DMS53 treated with DMSO at 0.1 percent for 48 hours (cell line): ENCODE measurements at regions not wholly inside any gene's neighbourhood (a gene's known extent, or its start where the extent isn't known, plus 50 kb on each side); places are given as distances from the start of the nearest gene placed in this dataset.

ENCODE experiments used
- DNase-seq: peaks from one replicate; lab custom pipeline; 2025; ENCODE audit not compliant: unreplicated experiment; lab: John Stamatoyannopoulos, UW

DNA sequence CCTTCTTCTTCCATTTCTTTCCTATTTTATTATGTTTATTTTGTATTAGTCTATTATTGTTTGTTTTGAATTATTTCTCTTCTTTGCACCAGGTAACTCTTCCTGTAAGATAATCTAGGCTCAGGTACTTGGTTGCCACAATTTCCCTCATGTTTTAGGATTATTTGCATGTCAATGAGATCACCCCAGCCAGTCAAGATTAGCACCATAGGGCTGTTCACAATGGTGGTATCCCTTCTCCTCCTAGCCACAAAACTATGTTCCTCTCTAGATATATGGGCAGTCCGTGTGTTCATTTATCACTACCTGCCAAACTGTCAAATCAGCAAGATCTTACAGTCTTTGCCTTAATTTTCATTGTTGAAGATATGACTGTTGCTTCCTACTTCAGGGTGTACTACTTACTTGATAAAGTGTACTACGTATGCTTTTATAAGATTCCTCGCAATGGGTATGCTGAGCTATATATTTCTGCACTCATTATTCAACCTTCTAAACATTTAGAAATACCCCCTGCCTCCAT, 1536.2 kb downstream of the PLA2G4A start:
- no peak for DNase-seq

DNA sequence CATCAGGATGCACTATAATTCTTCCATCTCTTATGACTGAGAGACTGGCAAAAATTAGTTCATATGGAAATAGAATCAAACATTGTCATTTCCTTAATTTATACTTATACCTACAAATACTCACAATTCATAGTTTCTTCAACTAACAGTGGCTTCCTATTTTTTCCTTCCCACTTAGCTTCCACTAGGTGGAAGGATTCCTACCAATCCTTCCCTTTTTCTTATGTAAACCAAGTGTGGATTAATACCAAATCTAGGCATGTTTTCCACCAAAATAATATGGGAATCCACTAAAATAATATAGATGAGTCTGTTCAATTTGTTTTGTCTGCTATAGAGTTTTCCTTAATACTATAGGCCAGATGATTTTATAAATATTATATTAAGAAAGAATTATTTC, 1537.1 kb downstream of the PLA2G4A start:
- no peak for DNase-seq

DNA sequence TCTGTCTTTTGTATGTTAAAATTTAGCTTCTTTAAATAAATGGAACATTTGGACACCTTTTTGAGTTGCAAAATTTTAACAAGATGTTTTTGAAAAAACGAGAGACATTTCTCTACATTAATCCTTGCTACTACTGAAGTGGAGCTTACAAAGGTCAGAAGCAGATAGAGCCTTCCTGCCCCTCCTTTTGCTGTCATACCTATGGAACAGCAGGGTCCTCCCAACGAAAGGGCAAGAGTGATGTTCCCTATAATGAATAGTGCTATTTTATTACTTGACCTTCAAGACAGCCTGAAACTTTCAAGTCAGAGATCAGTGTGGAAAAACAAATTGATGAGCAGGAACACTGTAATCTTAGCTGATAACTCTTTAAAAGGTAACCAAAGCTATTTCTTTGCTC, 1538.9 kb downstream of the PLA2G4A start:
- no peak for DNase-seq

DNA sequence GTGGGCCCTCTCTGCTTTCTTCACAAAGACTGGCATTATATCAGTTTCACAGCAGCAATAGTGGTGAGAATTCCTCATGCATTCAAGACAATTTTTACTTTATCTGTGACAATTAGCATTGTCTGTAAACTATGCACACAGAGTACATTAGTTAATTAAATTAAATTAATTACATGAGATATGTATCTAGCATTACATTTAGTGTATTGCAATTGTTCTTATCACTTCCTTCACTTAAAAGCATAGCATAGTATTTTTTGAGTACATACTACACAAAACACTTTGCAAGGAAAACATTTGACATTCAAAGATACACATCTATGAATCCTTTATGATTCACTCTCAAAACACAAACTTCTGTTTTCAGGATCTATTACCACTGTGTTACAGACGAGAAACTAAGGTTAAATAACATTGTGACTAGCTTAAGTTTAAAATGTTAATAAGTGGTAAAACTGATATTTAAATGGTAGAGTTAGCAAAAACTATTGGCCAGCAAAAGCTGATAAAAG, 1542.6 kb downstream of the PLA2G4A start:
- DNase-seq: no peak

DNA sequence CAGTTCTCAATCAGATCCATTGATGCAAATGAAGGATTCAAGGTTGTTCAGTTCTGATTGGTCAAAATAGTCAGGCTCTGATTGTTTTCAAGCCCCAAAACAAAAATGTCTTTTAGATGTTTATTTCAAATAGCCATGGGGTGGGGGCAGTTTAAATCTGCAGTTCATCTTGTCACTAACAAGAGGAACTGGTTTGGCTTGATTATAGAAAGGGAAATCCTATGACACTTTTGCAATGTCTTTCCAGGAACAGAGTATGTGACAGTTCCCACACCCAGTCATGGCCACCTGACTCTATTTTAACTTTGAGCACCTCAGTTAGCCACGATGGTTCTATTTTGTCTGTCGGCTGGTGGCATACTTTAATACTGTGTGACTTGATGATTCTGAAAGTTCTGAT, 1544.1 kb downstream of the PLA2G4A start:
- DNase-seq: no peak

DNA sequence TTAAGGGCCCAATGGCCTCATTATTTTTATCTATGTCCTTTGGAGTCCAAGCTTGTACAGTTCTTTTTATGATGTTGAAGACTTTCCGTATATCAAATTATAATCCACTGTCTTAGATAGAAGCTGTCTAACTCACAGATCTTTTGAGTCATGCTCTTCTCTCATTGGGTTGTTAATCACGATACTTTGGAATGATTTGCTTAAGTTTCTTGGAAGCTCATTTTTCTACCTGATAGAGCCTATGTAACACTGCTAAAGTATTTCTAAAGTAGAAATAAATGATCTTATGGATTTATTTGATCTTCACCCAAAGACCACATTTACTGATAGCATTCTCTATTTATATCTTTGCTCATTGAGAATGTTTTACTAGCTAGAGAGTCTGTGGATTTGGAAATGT, 1554.1 kb downstream of the PLA2G4A start:
- DNase-seq: no peak

DNA sequence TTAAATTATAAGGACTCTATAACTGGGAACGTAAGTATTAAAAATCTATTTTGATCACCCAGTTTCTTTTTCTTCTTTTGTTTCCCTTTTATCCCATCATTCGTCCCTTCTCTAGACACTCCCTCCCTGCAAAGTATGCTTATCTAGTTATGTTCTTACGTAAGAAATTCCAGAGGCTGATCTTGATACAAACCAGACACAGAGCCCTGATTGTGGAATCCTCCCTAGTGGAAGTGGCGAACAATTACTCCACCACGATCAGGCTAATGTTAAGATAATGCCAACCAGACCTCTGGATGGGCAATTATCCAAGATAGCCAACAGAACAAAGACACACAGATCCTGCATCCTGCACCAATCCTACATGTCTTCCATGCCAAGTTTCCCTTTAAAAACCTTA, 1557.4 kb downstream of the PLA2G4A start:
- no peak for DNase-seq

DNA sequence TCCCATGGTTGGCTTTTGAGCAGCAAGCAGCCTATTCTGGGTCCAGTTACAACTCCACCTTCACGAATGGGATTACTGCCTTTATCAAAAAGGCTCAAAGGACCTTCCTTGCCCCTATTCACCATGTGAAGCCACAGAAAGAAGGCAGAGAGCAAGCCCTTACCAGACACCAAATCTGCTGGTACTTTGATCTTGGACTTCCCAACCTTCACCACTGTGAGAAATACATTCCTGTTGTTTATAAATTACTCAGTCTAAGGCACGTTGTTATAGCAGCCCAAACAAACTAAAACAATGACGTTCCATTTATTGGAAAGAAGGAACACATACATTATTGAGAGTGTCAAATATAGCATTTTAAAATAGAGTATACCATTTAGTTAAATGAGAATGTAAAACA, 1557.9 kb downstream of the PLA2G4A start:
- no peak for DNase-seq

DNA sequence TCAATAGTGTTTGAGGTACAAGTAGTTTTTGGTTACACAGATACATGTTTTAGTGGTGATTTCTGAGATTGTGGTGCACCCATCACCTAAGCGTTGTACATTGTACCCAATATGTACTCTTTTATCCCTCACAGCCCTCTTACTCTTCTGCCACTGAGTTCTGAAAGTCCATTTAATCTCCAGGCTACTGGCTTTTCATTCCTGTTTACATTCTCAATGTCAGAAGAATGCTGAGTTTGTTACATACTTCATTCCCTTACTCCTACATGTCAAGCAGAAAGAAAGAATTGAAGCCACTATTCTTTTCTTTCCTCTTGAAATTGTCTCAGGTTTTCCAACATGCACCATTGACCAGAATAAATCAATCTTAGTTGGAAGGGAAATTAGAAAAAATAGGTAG, 1565.9 kb downstream of the PLA2G4A start:
- DNase-seq: no peak

DNA sequence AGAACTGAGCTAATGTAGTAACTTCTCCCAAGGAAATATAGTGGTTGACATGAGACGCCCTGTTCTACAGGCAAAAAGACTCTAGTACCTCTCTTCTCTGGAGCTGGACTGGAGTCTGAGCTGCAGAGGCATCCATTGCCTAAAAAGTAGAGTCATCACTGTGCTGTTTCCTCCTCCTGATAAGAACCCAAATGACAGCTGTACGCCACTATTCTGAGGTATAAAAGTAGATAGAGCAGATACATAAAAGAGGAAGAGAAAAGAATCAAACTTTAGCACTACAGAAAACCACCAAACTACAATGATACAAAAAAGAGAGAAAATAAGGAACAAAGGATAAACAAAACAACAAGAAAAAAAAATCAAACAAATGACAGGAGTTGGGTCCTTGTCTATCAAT, 1568.8 kb downstream of the PLA2G4A start:
- no peak for DNase-seq

DNA sequence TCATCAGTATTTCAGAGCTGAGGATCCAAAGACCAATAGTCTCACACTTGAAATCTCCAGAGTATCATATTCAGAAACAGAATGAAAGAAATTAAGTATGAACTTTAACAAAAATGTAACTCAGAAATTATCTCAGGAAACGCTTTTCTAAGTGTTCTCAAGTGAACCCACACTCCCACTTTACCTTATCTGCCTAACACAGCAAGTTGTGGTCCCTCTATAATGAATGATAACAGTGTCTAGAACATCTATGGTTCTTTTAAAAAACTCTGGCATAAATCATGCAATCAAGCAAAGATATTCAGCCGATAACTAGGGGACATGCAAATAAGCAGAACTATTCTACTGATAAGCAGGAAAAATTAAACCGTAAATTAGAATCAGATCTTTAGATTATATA, 1574.2 kb downstream of the PLA2G4A start:
- DNase-seq: no peak

DNA sequence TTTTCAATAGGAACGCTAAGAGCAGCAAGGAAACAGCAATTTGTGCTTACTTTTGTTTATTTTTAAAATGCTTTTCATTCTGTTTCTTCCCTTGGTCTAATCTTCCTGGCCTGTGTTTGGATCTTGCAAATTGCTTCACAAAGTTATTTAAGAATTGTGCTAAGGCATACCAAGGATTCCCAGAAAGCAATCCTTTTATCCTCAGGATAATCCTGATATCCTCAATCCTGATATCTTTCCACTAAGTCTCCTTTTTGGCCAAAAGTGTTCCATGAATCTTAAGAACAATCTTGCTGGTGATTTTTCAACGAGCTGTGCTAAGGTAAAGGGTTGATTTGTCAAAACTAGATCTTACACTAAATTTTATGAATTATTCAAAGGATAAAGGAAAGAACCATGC, 1577.9 kb downstream of the PLA2G4A start:
- DNase-seq: no peak

DNA sequence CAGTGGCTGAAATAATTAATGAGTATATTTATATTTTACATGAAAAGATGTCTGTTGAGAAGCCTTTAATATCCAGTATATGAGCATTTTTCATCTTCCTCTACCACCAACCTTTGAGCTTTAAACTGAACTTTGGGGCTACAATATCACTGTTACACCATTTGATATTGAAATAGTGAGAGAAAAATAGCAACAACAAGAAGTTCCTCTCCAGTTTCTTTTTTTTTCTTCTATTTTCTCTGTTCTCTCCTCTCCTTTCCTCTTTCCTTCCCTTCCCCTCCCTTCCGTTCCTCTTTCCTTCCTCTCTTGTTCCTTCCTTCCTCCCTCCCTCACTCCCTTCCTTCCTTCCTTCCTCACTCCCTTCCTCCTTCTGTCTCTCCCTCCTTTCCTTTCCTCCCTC, 1591.4 kb downstream of the PLA2G4A start:
- DNase-seq: no peak

DNA sequence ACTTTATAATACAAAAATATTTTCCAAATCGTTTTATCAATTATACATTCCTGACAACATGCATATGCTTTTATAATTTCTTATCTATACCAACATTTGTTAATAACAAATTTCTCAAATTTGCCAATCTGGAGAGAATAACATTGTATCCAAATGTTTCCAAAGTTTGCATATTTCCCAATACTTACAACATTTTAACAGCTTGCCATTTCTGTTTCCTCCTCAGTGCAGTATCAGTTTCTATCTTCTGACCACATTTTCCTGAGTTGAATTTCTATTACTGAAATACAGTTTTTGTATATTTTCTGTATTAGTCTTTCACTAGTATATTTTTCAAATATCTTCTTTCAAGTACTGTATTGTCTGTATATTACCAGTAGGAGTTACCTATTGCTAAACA, 1594.3 kb downstream of the PLA2G4A start:
- no peak for DNase-seq

DNA sequence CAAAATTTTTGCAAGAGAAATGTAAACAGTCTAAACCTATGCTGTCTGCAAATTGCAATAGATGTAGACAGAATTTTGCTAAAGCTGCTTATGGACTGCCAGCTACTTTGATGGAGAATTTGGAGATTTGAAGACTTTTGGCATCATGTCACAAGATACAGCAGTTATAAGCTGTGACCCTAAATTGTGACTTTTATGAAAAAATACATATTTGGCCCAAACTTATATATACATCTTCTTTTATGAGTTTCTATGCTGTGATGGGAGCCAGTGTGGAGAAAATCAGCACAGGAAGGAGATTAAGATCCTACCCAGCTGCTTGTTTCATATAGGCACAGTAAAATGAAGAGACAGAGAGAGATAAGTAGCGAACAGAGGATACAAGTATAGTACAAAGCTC, 1595.4 kb downstream of the PLA2G4A start:
- no peak for DNase-seq

DNA sequence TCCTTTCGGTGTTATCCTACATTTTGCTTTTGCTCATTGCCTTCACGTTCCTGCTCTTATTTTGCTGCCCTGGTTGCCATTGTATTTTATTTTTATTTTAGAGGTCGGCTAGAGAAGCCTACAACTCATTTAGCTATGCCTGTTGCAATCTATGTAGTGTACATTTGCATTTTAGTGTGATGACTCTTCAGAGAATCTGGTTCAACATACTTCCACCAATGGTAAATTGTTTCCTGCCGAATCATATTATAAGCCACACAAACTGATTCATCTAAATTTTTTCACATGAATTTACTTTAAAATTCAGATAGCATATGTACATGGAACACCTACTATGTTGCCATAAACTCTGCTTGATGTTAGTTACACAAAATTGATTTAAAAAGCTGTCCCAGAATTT, 1596.9 kb downstream of the PLA2G4A start:
- no peak for DNase-seq

DNA sequence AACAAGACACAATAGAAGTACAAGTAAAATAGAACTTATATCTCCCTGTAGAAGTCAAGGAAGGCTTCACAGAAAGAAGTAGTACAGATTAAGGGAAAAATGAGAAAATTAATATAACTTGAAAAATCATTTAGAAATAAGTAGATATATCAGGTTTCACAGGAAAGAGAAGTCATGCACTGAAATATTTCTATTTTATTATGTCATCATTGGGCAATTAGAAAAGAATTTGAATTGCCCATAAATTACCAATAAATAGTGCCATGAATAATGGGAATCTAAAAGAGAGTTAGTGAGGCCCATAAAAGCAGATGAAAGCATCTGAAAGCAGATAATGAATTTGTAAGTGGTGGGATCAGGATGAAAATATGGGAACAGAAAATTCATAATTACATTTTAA, 1597.8 kb downstream of the PLA2G4A start:
- DNase-seq: no peak

DNA sequence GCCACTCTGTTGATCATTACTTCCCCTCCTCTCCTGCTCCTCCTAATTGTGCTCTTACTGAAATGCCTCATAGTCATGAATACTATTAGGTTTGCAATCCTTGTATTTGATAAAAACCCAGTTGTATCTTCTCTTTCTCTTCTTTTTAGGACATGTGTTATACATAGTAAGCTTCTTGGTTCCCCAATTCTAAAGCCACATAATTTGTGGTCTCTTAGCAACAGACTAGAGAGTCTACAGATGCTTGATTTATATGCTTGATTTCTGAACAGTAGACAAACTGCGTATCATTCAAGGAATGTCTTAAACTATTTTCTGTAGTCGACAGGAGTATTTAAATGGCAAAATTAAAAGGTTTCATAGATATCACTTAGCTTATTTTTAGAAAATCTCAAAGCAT, 1598.9 kb downstream of the PLA2G4A start:
- no peak for DNase-seq

DNA sequence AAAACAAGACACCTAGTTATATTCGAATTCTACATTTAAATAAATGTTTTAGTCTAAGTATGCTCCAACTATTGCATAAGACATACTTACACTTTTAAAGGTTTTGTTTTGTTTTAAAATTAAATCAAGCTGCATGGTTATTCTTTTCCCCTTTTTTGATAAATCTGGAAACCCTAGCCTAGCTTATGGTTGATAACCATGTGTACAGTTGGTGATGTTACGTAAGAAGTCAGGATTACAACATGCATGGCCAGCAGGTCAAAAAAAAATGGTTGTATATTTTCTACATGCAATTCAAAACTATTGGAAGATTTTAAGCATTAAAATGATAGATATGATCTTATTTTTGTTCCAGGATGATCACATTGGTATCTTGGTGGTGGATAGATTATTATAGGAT, 1600.6 kb downstream of the PLA2G4A start:
- no peak for DNase-seq

DNA sequence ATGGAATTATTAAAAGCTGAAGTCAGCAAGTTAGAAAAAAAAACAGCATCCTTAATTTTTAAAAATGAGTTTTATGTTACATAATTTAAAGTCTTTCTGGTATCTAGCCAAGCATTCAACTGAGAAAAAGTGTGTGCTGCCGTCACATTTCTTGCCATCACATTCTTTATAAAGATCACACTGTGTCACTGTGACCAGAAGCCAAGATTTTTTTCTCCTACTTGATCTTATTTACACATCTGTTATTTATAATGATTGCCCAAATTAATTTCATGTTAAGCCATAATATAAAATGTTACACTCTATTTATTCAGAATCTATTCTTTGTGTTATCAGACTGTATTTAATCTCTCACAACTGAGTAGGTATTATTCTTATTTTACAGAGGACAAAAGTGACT, 1603.7 kb downstream of the PLA2G4A start:
- DNase-seq: no peak

DNA sequence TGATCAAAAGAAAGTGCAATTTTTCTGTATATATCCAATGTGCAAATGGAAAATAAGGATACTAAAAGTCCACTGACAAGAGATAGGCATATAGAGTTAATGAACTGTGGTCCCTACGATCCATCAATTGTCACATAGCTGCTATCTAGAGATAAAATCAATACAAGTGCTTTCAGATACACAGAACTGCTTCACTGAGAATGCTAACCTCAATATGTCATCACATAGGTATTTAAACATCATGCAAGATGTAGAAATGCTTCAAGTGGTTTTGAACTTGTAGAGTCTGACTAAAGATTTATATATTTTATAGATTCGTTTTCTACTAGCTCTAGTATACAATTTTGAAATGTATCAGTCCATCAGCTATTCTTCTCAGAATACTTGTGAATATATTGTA, 1604.7 kb downstream of the PLA2G4A start:
- no peak for DNase-seq

DNA sequence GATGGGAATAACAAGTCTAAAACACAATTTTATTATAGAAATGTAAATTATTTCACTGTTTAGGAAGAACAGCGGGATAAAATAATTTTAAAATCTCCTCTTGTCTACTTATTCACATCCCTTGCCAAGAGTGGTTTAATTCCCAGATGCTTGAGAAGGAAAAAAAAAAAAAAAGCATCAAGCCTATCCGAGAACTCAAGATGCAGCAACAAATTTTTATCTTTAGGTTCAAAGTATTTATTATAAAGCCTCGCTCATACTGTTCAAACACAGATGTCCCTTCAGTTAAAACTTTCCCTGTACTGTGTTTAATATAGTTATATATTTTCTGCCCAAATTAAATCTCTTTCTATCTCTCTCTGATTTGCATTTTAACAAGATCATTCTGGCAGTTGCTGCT, 1615.8 kb downstream of the PLA2G4A start:
- no peak for DNase-seq

DNA sequence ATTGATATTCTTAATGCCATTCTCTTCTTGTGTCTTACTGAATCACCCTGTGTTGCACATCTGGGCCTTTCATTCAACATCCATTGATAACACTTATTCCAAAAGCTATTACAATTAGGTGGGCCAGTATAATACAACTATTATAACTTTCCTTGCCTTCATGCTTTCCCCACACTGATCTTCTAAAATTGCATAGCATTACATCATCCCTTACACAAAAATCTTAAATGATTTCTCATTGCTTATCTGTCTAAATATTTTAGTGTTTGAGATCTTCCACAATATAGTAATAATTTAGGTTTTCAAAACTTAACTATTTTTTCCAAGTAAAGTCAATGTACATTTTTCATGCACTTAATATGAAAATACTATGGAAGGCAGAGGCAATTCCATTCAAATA, 1634.1 kb downstream of the PLA2G4A start:
- no peak for DNase-seq

DNA sequence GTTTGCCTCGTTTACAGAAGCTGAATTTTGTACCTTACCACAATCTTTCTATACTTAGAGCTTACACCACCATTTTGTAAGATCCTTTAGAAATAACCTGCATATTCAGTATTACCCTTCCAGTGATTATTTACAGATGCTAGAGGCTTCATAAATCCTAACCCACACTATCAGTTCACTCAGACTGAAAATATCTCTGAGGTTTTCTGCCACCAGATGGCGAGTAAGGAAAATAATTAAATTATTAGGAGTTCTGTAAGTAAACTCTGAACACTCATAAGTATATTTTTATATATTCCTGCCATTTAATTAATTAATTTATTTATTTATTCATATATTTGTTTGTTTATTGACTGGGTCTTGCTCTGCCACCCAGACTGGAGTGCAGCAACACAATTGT, 1635.2 kb downstream of the PLA2G4A start:
- no peak for DNase-seq
